Ascending aorta (tissue), 2 donors: ENCODE measurements at regions not wholly inside any gene's neighbourhood (a gene's known extent, or its start where the extent isn't known, plus 50 kb on each side); places are given as distances from the start of the nearest gene placed in this dataset.

Experiments
- DNase-seq, 2 donors: peaks; one replicate each; pipeline ENCODE4 v3.0.0-alpha.2; 2019; ENCODE audit warnings: low spot score in 2 of 2
- H3K27ac ChIP-seq, 2 donors: fragments of 200-600 bp; sonication (generic); one replicate each; pipeline ENCODE4 v1.5.1; 2016 to 2017; ENCODE audit warnings: mild to moderate bottlenecking in 1 of 2
- H3K27me3 ChIP-seq: fragments of 200-600 bp; sonication (generic); one replicate; pipeline ENCODE4 v1.5.1; 2017
- H3K36me3 ChIP-seq, 2 donors: fragments of 200-600 bp; sonication (generic); one replicate each; pipeline ENCODE4 v1.5.1; 2016
- H3K4me1 ChIP-seq, 2 donors: fragments of 200-600 bp; sonication (generic); one replicate each; pipeline ENCODE4 v1.5.1; 2016 to 2017; ENCODE audit warnings: mild to moderate bottlenecking in 1 of 2
- H3K4me3 ChIP-seq, 2 donors: fragments of 200-600 bp; sonication (generic); one replicate each; pipeline ENCODE4 v1.5.1; 2016 to 2017; ENCODE audit warnings: mild to moderate bottlenecking in 1 of 2
- H3K9me3 ChIP-seq, 2 donors: fragments of 200-600 bp; sonication (generic); one replicate each; pipeline ENCODE4 v1.5.1; 2016
- intact Hi-C: fragments of 100-400 bp; cut with DNase I; formaldehyde crosslinking; loops from one replicate; pipeline ENCODE4 v1.15.1; 2023
- TF ChIP-seq, protein P1 (sequence below), 3 experiments: fragments of 200-600 bp in 2 of 3; fragments of 450-650 bp in 1 of 3; sonication (generic) in 2 of 3; IDR thresholded peaks; one replicate each; pipeline ENCODE4 v1.5.1; 2016 to 2019; ENCODE audit warnings: antibody characterized with exemption in 3 of 3, mild to moderate bottlenecking in 1 of 3, moderate library complexity in 1 of 3

DNA sequence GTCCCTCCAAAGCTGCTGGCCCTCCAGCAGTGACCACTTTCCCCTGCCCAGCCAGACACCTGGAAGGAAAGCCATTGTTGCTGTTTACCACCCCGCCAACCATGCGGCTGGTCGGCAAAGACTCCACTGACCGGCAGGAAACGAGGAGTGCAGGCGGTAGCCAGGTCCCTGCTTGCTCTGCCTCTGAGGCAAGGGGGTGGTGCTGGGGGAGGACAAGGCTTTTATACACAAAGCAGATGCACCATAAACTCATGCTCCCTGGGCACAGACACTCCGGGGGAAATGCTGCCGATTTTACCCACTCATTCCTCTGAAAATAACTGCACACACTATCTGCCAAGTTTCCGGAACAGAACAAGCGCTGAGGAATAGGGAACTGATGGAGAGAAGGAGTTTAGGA is 62.8 kb upstream of the GRIN2A start:
- DNase-seq = no peak
- H3K27ac ChIP-seq = no peak overlapping the region
- H3K27me3 ChIP-seq = no peaks in the 10 kb centered on the region
- no peaks in the 10 kb centered on the region for H3K9me3 ChIP-seq
- no peak overlapping the region for H3K4me3 ChIP-seq
- intact Hi-C loops = no loop called here
- TF ChIP-seq, protein P1, sequence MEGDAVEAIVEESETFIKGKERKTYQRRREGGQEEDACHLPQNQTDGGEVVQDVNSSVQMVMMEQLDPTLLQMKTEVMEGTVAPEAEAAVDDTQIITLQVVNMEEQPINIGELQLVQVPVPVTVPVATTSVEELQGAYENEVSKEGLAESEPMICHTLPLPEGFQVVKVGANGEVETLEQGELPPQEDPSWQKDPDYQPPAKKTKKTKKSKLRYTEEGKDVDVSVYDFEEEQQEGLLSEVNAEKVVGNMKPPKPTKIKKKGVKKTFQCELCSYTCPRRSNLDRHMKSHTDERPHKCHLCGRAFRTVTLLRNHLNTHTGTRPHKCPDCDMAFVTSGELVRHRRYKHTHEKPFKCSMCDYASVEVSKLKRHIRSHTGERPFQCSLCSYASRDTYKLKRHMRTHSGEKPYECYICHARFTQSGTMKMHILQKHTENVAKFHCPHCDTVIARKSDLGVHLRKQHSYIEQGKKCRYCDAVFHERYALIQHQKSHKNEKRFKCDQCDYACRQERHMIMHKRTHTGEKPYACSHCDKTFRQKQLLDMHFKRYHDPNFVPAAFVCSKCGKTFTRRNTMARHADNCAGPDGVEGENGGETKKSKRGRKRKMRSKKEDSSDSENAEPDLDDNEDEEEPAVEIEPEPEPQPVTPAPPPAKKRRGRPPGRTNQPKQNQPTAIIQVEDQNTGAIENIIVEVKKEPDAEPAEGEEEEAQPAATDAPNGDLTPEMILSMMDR (IDR thresholded peaks at IDR 0.05) = no peak
- no peaks in the 10 kb centered on the region for H3K4me1 ChIP-seq
- no peaks in the 10 kb centered on the region for H3K36me3 ChIP-seq

DNA sequence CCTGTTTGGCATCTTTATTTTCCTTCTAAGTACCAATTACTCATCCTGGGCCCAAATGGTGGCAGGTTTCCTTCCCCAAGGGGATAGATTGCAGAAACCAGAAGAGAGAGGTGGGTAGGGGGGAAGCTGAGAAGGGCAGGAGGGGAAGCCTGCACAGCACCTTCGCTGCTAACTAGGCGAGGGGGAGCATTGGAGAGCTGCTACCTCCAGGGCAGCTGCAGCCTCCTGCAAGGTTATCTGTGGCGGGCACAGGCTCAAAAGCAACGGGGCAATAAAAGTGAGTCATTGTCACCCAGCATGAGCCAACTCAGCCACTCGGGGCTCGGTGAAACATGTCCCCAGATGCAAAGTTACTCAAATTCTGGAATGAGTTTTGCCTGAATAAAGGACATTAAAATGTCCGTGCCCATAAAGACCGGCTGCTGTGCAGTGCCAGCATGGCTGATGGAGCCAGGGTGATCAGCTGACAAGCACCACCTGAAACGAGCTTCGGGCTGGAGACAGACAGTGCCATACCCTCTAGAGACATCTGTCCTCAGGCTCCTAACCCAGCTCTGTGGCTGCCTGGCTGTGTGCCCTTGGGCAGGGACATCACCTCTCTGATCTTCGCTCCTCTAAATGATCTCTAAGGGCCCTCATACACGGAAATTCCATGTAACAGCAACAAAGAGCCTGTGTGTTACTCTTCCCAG is 68.1 kb upstream of the GRIN2A start:
- Histone ChIP-seq H3K36me3 (no peaks in the 10 kb centered on the region), H3K27me3 (no peaks in the 10 kb centered on the region), H3K9me3 (no peaks in the 10 kb centered on the region), H3K27ac (no peak overlapping the region), H3K4me1 (no peaks in the 10 kb centered on the region), H3K4me3 (no peak overlapping the region)
- DNase-seq = no peak
- intact Hi-C loops = loop anchor here (10.0 kb wide), 1 partner anchor 335 kb away; the partner anchor contains the start of gene EMP2
- TF ChIP-seq, protein P1 (IDR thresholded peaks at IDR 0.05) = no peak

DNA sequence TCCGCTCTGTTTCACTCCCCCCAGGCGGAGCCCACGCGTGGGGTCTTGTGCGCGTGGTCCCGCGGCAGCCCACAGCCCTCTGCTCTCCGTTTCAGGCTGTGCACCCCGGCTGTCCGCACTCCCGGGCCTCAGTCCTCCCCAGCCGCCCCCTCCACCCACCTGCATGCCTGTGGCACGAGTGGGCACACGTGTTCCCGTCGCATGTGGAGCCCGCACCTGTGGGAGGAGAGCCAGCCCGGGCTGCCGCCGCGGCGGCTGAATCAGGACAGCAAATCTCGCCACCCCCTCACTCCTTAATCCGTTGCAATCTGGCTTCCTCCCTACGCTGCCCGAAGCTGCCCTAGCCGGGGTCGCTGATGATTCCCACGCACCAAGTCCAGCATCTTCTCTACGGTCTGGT is 69.9 kb upstream of the GRIN2A start:
- TF ChIP-seq, protein P1 (IDR thresholded peaks at IDR 0.05) = no peak
- Histone ChIP-seq H3K27ac (no peak overlapping the region), H3K4me1 (no peaks in the 10 kb centered on the region), H3K36me3 (no peaks in the 10 kb centered on the region), H3K27me3 (no peaks in the 10 kb centered on the region), H3K9me3 (no peaks in the 10 kb centered on the region), H3K4me3 (no peak overlapping the region)
- intact Hi-C loops = loop anchor here (10.0 kb wide), 1 partner anchor 333 kb away; the partner anchor contains the start of gene EMP2
- DNase-seq = no peak

DNA sequence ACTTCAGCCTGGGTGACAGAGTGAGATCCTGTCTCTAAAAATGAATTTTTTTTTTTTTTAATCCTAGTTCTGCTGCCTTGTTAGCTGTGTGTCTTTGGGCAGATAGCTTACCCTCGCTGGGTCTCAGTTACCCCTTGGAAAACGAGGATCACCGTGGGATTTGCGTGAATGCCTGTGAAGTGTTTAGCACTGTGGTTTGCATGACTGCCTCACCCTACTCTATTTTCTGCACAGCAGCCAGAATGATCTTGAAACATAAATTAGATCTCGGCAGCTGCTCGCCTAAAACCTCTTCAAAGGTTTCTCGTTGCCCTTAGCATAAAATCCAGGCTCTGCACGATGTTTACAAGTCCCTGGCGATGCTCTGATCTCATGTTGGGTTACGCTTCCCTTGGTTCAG is 71.2 kb upstream of the GRIN2A start:
- intact Hi-C loops = loop anchor here (10.0 kb wide), 1 partner anchor 331 kb away; the partner anchor contains the start of gene EMP2
- TF ChIP-seq, protein P1 (IDR thresholded peaks at IDR 0.05) = no peak

DNA sequence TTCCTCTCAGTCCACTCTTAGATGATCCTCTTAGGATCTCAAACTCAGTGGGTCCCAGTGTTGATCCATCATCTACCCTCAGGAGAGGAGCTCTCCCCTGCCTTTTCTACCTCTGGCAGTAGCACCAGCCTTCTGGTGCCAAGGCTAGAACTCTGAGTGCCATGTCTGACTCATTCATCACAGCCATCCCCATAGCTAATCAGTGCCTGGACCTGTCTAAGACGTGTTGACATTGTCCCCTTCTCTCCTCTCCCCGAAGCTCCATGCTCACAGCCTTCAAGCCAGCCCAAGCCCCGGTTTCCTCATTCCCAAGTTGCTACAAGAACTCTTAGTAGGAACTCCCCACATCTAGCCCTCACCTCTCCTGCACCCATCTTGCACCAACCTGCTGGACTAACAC is 73.5 kb upstream of the GRIN2A start:
- intact Hi-C loops = loop anchor here (2.0 to 10.0 kb wide), 3 partner anchors 329 to 662 kb away; partner anchors contain the start of gene EMP2
- H3K9me3 ChIP-seq = no peaks in the 10 kb centered on the region
- TF ChIP-seq, protein P1 (IDR thresholded peaks at IDR 0.05) = no peak

More for the DNA sequence above, 71.2 kb upstream of the GRIN2A start:
- Histone ChIP-seq H3K9me3 (no peaks in the 10 kb centered on the region), H3K4me3 (no peak overlapping the region), H3K4me1 (no peaks in the 10 kb centered on the region), H3K27me3 (no peaks in the 10 kb centered on the region), H3K27ac (no peak overlapping the region), H3K36me3 (no peaks in the 10 kb centered on the region)
- DNase-seq = no peak

More for the DNA sequence above, 73.5 kb upstream of the GRIN2A start:
- DNase-seq = no peak
- Histone ChIP-seq H3K36me3 (no peaks in the 10 kb centered on the region), H3K27me3 (no peaks in the 10 kb centered on the region), H3K4me1 (no peaks in the 10 kb centered on the region), H3K4me3 (no peak overlapping the region), H3K27ac (no peak overlapping the region)
